ENCODE measurements at regions not wholly inside any gene's neighbourhood (a gene's known extent, or its start where the extent isn't known, plus 50 kb on each side); places are given as distances from the start of the nearest gene placed in this dataset.

DNA sequence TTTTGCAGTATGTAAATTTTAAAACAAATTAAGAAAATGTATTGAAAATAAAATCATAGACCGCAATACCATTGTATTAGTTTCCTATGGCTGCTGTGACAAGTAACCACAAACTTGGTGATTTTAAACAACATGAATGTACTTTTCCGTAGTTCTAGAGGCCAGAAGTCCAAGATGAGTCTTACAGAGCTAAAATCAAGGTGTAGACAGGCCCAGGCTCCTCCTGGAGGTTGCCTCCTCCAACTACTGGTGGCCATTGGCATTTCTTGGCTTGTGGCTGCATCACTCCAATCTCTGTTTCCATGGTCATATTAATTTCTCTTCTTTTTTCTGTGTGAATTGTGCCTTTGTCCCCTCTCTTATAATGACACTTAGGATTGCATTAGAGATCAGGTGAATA is 59.2 kb upstream of the ETAA1 start:
- peaks cover 14% of the 10 kb centered on the region for H3K9me3 ChIP-seq (ENCODE audit: control insufficient read depth, low read length)
- no peaks in the 10 kb centered on the region for H3K36me3 ChIP-seq (ENCODE audit: control insufficient read depth, insufficient read depth, low read length)
- TF ChIP-seq, protein P1, sequence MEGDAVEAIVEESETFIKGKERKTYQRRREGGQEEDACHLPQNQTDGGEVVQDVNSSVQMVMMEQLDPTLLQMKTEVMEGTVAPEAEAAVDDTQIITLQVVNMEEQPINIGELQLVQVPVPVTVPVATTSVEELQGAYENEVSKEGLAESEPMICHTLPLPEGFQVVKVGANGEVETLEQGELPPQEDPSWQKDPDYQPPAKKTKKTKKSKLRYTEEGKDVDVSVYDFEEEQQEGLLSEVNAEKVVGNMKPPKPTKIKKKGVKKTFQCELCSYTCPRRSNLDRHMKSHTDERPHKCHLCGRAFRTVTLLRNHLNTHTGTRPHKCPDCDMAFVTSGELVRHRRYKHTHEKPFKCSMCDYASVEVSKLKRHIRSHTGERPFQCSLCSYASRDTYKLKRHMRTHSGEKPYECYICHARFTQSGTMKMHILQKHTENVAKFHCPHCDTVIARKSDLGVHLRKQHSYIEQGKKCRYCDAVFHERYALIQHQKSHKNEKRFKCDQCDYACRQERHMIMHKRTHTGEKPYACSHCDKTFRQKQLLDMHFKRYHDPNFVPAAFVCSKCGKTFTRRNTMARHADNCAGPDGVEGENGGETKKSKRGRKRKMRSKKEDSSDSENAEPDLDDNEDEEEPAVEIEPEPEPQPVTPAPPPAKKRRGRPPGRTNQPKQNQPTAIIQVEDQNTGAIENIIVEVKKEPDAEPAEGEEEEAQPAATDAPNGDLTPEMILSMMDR (conservative IDR thresholded peaks at IDR 0.05), result peak; percentile 43
- no peaks in the 10 kb centered on the region for H3K4me1 ChIP-seq (ENCODE audit: control insufficient read depth, insufficient read depth, low read length)
- H3K4me3 ChIP-seq (ENCODE audit: low read length), result peak overlapping the region; percentile 16
- Mint-ChIP-seq H3K4me1 (peaks cover 4% of the 10 kb centered on the region), H3K36me3 (ENCODE audit: low read depth) (peaks cover 8% of the 10 kb centered on the region), H3K27ac (no peak overlapping the region), H3K27me3 (ENCODE audit: insufficient read depth) (no peaks in the 10 kb centered on the region), H3K4me3 (no peak overlapping the region), H3K9me3 (peaks cover 9% of the 10 kb centered on the region)
- DNase-seq, result no peak
- no peak overlapping the region for H3K9ac ChIP-seq (ENCODE audit: extremely low read depth, low read length, poor library complexity, severe bottlenecking)
- no peaks in the 10 kb centered on the region for H3K27me3 ChIP-seq (ENCODE audit: control insufficient read depth, insufficient read depth, low read length, poor library complexity, severe bottlenecking)
- no peak overlapping the region for H3K27ac ChIP-seq (ENCODE audit: low read depth, low read length)
- WGBS, 2 experiments (ENCODE audit: insufficient coverage in 1 of 2, insufficient read length in 1 of 2), result 96% methylated on average over 2 of the region's 2 CpGs

DNA sequence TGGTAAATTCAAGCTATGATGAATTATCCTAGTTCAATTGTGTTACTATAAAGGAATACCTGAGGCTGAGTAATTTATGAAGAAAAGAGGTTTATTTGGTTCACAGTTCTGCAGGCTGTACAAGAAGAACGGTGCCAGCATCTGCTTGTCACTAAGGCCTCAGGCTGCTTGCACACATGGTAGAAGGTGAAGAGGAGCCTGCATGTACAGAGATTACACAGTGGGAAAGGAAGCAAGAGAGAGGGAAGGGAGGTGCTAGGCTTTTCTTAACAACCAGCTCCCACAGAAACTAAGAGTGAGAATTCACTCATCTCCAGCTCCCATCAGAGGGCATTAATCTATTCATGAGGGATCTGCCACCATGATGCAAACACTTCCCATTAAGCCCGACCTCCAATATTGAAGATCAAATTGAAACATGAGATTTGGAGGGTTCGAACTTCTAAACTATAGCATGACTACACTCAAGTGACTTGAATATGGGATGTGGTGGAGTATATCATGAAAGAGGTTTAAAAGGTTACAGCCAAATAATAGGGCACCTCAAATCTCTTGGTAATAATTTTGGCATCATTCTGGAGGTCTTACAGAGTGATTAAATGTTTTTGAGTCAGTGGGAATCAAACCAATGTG is 58.4 kb upstream of the ETAA1 start:
- no peak overlapping the region for H3K27ac Mint-ChIP-seq
- no peaks in the 10 kb centered on the region for H3K36me3 ChIP-seq (ENCODE audit: control insufficient read depth, insufficient read depth, low read length)
- no peak overlapping the region for H3K27ac ChIP-seq (ENCODE audit: low read depth, low read length)
- H3K36me3 Mint-ChIP-seq (ENCODE audit: low read depth), result peaks cover 8% of the 10 kb centered on the region
- no peak overlapping the region for H3K9ac ChIP-seq (ENCODE audit: extremely low read depth, low read length, poor library complexity, severe bottlenecking)
- no peak for DNase-seq
- H3K27me3 ChIP-seq (ENCODE audit: control insufficient read depth, insufficient read depth, low read length, poor library complexity, severe bottlenecking), result no peaks in the 10 kb centered on the region
- peaks cover 3% of the 10 kb centered on the region for H3K4me1 Mint-ChIP-seq
- no peaks in the 10 kb centered on the region for H3K27me3 Mint-ChIP-seq (ENCODE audit: insufficient read depth)
- 97 to 100% methylated on average over 1 to 3 of the region's 3 CpGs for WGBS, 2 experiments (ENCODE audit: insufficient coverage in 1 of 2, insufficient read length in 1 of 2)
- peaks cover 9% of the 10 kb centered on the region for H3K9me3 Mint-ChIP-seq
- H3K9me3 ChIP-seq (ENCODE audit: control insufficient read depth, low read length), result peaks cover 14% of the 10 kb centered on the region
- no peaks in the 10 kb centered on the region for H3K4me1 ChIP-seq (ENCODE audit: control insufficient read depth, insufficient read depth, low read length)
- TF ChIP-seq, protein P1 (conservative IDR thresholded peaks at IDR 0.05), result no peak
- H3K4me3 ChIP-seq (ENCODE audit: low read length), result peak overlapping the region; percentile 16
- no peak overlapping the region for H3K4me3 Mint-ChIP-seq

DNA sequence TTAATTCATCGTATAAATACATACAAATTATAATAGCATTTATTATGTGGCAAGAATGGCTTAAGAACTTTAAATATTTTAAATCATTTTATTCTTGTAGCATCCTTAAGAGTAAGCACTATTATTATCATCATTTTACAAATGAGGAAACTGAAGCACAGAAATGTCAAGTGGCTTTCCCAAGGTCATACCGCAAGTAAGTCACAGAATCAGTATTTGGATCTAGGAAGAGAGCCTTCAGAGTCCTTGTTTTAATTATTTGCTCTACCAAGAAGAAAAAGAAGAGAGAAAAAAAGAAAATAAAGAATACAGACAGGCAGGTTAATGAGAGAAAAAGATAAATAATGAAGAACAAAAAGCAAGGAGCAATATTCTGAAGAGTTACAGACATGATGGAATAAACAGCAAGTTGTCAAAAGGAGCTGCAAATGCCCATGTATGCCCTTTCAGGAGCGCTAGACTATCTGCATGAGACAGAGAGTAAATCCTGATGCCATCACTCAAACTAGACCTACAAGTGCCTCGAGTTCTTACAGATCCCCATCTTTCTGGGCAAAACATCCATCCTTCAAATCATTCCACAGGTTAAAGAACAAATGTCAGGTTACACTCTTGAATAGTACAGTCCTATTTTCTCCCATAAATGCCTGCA is 57.8 kb upstream of the ETAA1 start:
- no peaks in the 10 kb centered on the region for H3K4me1 ChIP-seq (ENCODE audit: control insufficient read depth, insufficient read depth, low read length)
- no peaks in the 10 kb centered on the region for H3K27me3 Mint-ChIP-seq (ENCODE audit: insufficient read depth)
- H3K9me3 ChIP-seq (ENCODE audit: control insufficient read depth, low read length), result peaks cover 14% of the 10 kb centered on the region
- H3K9me3 Mint-ChIP-seq, result peaks cover 9% of the 10 kb centered on the region
- TF ChIP-seq, protein P1 (conservative IDR thresholded peaks at IDR 0.05), result no peak
- H3K27ac ChIP-seq (ENCODE audit: low read depth, low read length), result no peak overlapping the region
- no peak overlapping the region for H3K4me3 ChIP-seq (ENCODE audit: low read length)
- no peak overlapping the region for H3K27ac Mint-ChIP-seq
- DNase-seq, result no peak
- no peak overlapping the region for H3K9ac ChIP-seq (ENCODE audit: extremely low read depth, low read length, poor library complexity, severe bottlenecking)
- WGBS, 2 experiments (ENCODE audit: insufficient coverage in 1 of 2, insufficient read length in 1 of 2), result 91 to 93% methylated on average over 2 to 3 of the region's 4 CpGs
- H3K36me3 Mint-ChIP-seq (ENCODE audit: low read depth), result peaks cover 8% of the 10 kb centered on the region
- H3K27me3 ChIP-seq (ENCODE audit: control insufficient read depth, insufficient read depth, low read length, poor library complexity, severe bottlenecking), result no peaks in the 10 kb centered on the region
- H3K4me3 Mint-ChIP-seq, result no peak overlapping the region
- peaks cover 3% of the 10 kb centered on the region for H3K4me1 Mint-ChIP-seq
- H3K36me3 ChIP-seq (ENCODE audit: control insufficient read depth, insufficient read depth, low read length), result no peaks in the 10 kb centered on the region
